ENCODE measurements at regions not wholly inside any gene's neighbourhood (a gene's known extent, or its start where the extent isn't known, plus 50 kb on each side); places are given as distances from the start of the nearest gene placed in this dataset.

DNA sequence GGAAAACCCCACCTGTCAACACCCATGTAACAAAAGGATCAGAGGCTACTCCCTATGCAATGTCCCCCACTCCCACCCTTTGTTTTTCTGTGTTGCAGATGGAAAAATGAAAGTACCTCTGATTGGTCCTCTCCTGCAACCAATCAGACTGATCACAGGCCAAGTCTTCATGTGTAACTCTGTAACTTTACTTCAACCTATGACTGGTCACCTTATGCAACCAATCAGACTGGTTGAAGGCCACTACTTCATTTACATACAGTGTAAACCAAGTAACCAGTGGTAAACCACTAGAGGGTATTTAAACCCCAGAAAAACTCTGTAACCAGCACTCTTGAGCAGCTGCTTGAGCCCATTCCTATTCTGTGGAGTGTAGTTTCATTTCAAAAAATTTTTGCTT is 266.3 kb upstream of the OLFM3 start:
- Mint-ChIP-seq H3K27ac (no peak overlapping the region), H3K9me3 (no peaks in the 10 kb centered on the region), H3K4me1 (no peaks in the 10 kb centered on the region), H3K4me3 (no peak overlapping the region), H3K36me3 (ENCODE audit: low read depth) (no peaks in the 10 kb centered on the region), H3K27me3 (ENCODE audit: insufficient read depth) (no peaks in the 10 kb centered on the region)
- no peaks in the 10 kb centered on the region for H3K27me3 ChIP-seq (ENCODE audit: control insufficient read depth, insufficient read depth, low read length, poor library complexity, severe bottlenecking)
- H3K9me3 ChIP-seq (ENCODE audit: control insufficient read depth, low read length), result no peaks in the 10 kb centered on the region
- TF ChIP-seq, protein P1, sequence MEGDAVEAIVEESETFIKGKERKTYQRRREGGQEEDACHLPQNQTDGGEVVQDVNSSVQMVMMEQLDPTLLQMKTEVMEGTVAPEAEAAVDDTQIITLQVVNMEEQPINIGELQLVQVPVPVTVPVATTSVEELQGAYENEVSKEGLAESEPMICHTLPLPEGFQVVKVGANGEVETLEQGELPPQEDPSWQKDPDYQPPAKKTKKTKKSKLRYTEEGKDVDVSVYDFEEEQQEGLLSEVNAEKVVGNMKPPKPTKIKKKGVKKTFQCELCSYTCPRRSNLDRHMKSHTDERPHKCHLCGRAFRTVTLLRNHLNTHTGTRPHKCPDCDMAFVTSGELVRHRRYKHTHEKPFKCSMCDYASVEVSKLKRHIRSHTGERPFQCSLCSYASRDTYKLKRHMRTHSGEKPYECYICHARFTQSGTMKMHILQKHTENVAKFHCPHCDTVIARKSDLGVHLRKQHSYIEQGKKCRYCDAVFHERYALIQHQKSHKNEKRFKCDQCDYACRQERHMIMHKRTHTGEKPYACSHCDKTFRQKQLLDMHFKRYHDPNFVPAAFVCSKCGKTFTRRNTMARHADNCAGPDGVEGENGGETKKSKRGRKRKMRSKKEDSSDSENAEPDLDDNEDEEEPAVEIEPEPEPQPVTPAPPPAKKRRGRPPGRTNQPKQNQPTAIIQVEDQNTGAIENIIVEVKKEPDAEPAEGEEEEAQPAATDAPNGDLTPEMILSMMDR (conservative IDR thresholded peaks at IDR 0.05), result no peak
- no peak overlapping the region for H3K9ac ChIP-seq (ENCODE audit: extremely low read depth, low read length, poor library complexity, severe bottlenecking)
- no peak for DNase-seq
- no peaks in the 10 kb centered on the region for H3K36me3 ChIP-seq (ENCODE audit: control insufficient read depth, insufficient read depth, low read length)
- H3K4me1 ChIP-seq (ENCODE audit: control insufficient read depth, insufficient read depth, low read length), result no peaks in the 10 kb centered on the region
- no peak overlapping the region for H3K27ac ChIP-seq (ENCODE audit: low read depth, low read length)
- no peak overlapping the region for H3K4me3 ChIP-seq (ENCODE audit: low read length)

DNA sequence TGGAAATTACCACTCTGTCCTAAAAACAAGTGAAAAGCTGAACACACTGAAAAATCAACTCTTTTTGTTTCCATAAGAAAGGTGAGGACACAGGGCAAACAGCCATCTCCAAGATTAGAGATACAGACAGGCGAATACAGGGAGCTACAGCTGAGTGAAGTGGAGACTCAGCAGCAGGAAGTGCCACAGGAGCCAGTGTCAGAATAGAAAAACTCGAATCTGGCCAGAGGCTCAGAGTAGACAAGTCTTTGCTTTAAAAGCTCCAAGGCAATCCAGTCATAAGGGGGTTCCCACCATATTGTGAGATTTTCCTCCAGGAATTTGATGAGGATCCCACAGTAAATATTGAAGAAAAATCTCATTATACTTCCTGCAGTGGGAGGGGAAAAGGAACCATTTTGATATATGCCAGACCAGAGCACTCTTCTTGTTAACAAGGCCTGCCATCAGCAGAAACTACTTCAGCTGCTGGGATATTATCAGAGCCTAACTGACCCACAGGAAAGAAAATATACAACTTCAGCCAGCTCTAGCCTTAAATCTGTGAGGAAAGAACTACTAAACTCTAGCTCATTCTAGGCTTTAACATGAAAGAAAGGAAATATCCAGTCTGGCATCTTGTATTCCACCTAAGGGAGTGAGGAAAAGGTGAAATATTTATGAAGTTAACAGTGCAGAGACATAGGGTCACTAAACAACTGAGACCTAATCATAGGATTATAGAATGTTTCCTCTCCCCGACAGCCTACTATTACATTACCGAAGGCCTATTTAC is 256.2 kb upstream of the OLFM3 start:
- H3K4me1 Mint-ChIP-seq, result no peaks in the 10 kb centered on the region
- no peak overlapping the region for H3K27ac ChIP-seq (ENCODE audit: low read depth, low read length)
- no peaks in the 10 kb centered on the region for H3K36me3 Mint-ChIP-seq (ENCODE audit: low read depth)

DNA sequence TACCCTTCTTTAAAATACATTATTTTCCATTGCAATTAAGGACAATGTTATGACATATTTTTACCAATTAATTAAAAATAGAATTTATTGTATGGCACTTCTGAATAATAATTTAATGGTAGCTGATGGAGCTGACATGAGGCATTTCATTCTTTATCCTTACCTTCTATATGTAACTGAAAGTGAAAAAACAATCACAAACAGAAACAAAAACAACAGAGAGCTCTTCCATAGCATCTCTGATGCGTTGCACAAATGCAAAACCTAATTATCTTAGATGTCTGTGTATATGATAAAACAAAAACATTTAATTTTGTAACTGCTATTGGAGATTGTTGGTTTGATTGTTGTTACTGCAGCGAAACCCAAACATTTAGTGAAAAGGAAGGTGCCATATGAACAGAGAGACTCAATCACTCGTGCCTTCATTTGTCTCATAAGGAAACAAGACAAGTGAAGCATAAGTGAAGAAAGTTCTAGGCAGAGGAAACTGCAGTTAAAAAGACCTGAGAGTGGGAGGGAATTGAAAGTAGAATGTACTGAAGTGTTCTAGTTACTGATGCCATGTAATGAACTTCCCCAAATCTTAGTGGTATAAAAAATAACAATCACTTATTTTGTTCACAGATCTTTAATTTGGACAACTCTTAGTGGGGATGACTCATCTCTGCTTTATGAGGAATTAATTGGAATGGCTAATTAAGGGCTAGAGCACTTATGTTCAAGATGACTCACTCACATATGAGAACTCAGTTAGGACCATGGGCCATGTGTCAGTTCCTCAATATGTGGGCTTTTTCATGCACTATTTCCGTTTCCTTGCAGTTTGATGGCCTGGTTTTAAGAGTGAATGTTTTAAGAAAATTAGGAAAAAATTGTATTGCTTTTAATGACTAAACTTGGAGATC is 245.0 kb upstream of the OLFM3 start:
- Mint-ChIP-seq H3K27me3 (ENCODE audit: insufficient read depth) (no peaks in the 10 kb centered on the region), H3K9me3 (no peaks in the 10 kb centered on the region), H3K36me3 (ENCODE audit: low read depth) (no peaks in the 10 kb centered on the region), H3K4me1 (no peaks in the 10 kb centered on the region), H3K27ac (no peak overlapping the region), H3K4me3 (no peak overlapping the region)
- WGBS, 2 experiments (ENCODE audit: insufficient coverage in 1 of 2, insufficient read length in 1 of 2), result 94 to 100% methylated on average over 2 to 4 of the region's 4 CpGs
- no peak overlapping the region for H3K9ac ChIP-seq (ENCODE audit: extremely low read depth, low read length, poor library complexity, severe bottlenecking)
- H3K9me3 ChIP-seq (ENCODE audit: control insufficient read depth, low read length), result no peaks in the 10 kb centered on the region
- no peaks in the 10 kb centered on the region for H3K4me1 ChIP-seq (ENCODE audit: control insufficient read depth, insufficient read depth, low read length)
- H3K27me3 ChIP-seq (ENCODE audit: control insufficient read depth, insufficient read depth, low read length, poor library complexity, severe bottlenecking), result no peaks in the 10 kb centered on the region
- no peak overlapping the region for H3K27ac ChIP-seq (ENCODE audit: low read depth, low read length)
- H3K36me3 ChIP-seq (ENCODE audit: control insufficient read depth, insufficient read depth, low read length), result no peaks in the 10 kb centered on the region
- TF ChIP-seq, protein P1 (conservative IDR thresholded peaks at IDR 0.05), result no peak
- DNase-seq, result no peak
- no peak overlapping the region for H3K4me3 ChIP-seq (ENCODE audit: low read length)

More for the DNA sequence above, 256.2 kb upstream of the OLFM3 start:
- DNase-seq, result no peak
- Histone ChIP-seq H3K4me1 (ENCODE audit: control insufficient read depth, insufficient read depth, low read length) (no peaks in the 10 kb centered on the region), H3K36me3 (ENCODE audit: control insufficient read depth, insufficient read depth, low read length) (no peaks in the 10 kb centered on the region), H3K9me3 (ENCODE audit: control insufficient read depth, low read length) (no peaks in the 10 kb centered on the region), H3K9ac (ENCODE audit: extremely low read depth, low read length, poor library complexity, severe bottlenecking) (no peak overlapping the region), H3K27me3 (ENCODE audit: control insufficient read depth, insufficient read depth, low read length, poor library complexity, severe bottlenecking) (no peaks in the 10 kb centered on the region), H3K4me3 (ENCODE audit: low read length) (no peak overlapping the region)
- Mint-ChIP-seq H3K4me3 (no peak overlapping the region), H3K27ac (no peak overlapping the region), H3K27me3 (ENCODE audit: insufficient read depth) (no peaks in the 10 kb centered on the region), H3K9me3 (no peaks in the 10 kb centered on the region)
- WGBS, 2 experiments (ENCODE audit: insufficient coverage in 1 of 2, insufficient read length in 1 of 2), result 76 to 90% methylated on average over 2 to 4 of the region's 4 CpGs
- TF ChIP-seq, protein P1 (conservative IDR thresholded peaks at IDR 0.05), result no peak

Measured in endodermal cell (in vitro differentiated cells).